HG03060 (cell line): ENCODE measurements at regions not wholly inside any gene's neighbourhood (a gene's known extent, or its start where the extent isn't known, plus 50 kb on each side); places are given as distances from the start of the nearest gene placed in this dataset.

Source experiments
- ATAC-seq: cut with Tn5 transposase; IDR thresholded peaks from one replicate; pipeline ENCODE4 v1.9.1; 2021; ENCODE audit warnings: low read depth, moderate number of reproducible peaks; ENCODE audit not compliant: unreplicated experiment

- no peak for ATAC-seq
Measured at GRCh38 chr18:77501266-77501665, 251.6 kb downstream of the GALR1 start.

GRCh38 chr18:77505499-77505898, 255.9 kb downstream of the GALR1 start:
- ATAC-seq: no peak

GRCh38 chr18:77512152-77512551, 262.5 kb downstream of the GALR1 start:
- ATAC-seq: no peak

DNA sequence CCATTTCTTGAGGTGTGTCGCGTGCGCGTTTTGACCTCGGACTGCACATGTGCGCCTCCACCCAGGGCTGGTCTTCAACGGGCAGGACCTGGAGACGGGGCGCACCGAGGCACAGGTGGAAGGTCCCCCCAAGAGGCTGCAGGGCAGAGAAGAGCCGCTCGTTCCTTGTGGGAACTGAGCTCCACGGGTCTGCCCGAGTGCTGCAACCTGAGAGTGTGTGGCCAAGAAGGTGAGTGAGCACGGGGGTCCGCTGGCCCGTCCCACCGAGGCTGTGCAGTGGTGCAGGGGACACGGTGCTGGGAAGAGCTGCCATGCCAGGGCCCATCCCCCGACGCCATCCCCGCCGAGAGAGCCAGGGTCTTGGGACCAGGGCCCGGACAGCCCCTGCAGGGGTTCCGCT, 268.3 kb downstream of the GALR1 start:
- ATAC-seq: no peak

DNA sequence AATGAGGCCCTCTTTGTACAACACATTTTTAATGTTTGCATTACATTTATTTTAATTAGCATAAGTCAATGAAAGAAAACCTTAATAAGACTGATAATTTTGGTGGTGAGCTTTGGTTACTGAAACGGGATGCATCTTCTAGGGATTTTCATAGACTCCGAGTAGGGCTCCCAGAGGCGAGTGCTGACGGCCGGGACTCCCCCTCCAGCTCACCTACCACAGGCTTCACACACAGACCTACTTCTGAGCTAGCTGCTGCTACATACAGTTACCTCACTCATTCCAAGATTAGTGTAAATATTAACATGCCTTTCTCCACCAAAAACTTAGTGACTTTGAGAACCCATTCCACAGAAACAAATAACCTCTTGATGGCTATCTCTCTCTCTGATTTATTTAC, 271.1 kb downstream of the GALR1 start:
- ATAC-seq: no peak

GRCh38 chr18:77522051-77522675, 272.5 kb downstream of the GALR1 start:
- no peak for ATAC-seq

DNA sequence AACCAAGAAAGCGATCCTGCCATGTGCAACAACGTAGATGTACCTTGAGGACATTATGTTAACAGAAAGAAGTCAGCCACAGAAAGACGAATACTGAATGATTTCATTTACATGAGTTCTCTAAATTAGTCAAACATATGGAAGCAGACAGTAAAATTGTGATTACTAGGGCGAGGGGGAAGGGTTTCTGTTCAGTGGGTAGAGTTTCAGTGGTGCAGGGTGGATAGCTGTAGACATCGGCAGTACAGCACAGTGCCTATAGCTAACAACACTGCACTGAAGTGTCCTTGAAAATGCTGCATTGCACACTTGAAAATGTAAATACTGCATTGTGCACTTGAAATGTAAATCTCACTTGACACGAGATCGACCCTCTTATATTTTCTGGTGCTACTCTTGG, 275.3 kb downstream of the GALR1 start:
- ATAC-seq: no peak

- ATAC-seq: no peak
Measured at GRCh38 chr18:77526962-77527361, 277.3 kb downstream of the GALR1 start.

DNA sequence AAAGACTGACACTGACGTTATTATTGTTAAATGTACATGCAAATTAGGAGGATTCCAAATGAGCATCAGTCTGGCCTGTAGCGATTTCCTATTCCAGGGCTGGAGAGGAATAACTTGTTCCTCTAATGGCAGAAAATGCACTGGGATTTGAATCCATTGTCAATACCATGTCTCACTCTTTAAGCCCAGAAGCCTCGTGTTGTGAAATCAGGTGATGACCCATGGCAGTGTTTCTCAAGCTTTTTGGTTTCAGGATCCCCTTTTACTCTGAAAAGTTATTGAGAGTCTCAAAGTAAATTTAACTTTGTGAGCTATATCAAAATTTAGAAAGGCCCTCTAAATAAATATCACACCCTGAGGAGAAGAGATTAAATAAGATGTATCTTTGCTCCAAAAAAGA, 279.2 kb downstream of the GALR1 start:
- no peak for ATAC-seq

- ATAC-seq: no peak
Measured at GRCh38 chr18:77529492-77530176, 280.0 kb downstream of the GALR1 start.

DNA sequence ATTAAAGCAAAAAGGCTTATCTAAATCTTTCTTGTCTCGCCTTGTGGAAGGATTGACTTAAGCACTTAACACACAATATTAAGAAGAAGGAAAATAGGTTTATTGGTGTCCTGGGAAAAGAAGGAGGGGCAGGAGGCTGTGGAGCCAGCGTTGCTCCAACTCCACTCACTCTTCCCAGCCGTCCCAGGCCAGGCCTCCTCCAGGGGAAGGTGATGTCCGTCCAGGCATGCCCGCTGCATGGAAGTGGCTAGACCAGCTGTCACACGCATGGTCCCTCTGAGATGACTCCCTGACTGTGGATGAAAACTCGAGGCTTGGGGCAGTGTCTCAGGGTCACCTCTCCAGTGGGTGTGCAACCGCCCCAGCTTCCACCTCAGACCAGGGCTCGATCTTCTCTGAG, 281.1 kb downstream of the GALR1 start:
- ATAC-seq: no peak

DNA sequence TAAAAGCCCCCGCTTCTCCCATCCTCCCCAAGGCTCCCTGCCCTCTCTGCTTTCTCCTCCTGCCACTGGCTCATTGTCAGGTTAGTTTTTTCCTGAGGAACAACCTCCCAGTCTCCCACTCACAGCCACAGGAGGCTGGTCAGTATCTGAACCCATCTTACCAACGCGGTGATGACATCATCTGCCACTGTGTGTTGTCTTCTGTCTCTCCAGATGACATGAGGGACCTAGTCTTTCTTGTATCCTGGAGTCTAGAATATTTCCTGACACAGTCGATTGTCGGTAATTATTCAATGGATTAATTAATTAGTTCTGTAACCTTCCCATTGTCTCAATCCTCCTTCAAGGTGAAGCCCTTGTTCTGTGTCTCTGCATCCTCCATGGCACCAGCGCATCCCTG, 290.2 kb downstream of the GALR1 start:
- no peak for ATAC-seq

DNA sequence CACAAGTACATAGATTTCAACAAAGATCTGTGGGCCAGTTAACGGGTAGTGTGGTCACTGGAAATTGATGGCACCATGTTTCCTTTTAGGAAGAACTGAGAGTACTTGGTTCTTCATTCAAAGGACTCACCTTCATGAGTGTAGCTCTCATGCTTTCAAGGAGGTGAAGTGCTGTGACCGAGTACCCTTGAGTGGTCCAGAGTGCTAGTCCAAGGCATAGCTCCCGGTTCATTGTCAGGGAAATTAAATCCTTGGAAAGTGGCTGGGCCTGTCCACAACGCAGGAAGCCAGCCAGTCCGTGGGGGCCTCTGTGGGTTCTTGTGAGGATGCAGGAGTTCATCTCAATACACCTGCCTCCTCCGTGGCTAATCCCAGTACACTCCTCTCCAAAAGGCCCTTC, 295.1 kb downstream of the GALR1 start:
- no peak for ATAC-seq

GRCh38 chr18:77547757-77548156, 298.1 kb downstream of the GALR1 start:
- ATAC-seq: no peak

DNA sequence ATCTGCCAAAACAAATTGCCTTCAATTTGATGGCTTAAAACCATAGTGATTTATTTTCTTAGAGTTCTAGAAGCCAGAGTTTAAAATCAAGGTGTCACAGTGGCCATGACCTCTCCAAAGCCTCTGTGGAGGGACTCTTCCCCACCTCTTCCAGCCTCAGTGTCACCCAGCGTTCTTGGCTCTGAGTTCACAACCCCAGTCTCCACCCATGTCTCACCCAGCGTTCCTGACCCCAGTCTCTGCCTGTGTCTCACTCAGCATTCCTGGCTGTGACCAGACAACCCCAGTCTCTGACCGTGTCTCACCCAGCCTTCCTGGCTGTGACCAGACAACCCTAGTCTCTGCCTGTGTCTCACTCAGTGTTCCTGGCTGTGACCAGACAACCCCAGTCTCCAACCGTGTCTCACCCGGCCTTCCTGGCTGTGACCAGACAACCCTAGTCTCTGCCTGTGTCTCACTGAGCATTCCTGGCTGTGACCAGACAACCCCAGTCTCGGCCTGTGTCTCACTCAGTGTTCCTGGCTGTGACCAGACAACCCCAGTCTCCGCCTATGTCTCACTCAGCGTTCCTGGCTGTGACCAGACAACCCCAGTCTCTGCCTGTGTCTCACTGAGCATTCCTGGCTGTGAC, 299.3 kb downstream of the GALR1 start:
- ATAC-seq: no peak

- no peak for ATAC-seq
Measured at GRCh38 chr18:77550625-77551024, 301.0 kb downstream of the GALR1 start.

- no peak for ATAC-seq
Measured at GRCh38 chr18:77551055-77551454, 301.4 kb downstream of the GALR1 start.

- ATAC-seq: no peak
Measured at GRCh38 chr18:77552945-77553344, 303.3 kb downstream of the GALR1 start.

DNA sequence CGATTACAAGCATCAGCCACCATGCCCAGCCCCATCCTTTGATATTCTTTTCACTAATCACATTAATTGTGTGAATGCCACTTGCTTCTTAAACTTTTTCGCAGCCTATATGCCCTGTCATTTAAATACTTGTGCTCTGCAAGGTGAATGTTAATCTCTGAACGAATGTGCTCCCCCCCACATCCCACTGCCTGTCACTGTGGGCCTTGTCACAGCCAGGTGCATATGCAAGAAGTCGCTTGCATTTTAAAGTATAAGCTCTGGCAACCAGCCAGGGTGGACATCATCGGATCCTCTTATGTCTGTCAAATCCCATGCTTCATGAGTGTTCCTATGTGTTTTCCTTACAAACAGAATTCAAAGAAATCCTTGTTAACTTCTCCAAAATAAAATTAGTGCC, 304.4 kb downstream of the GALR1 start:
- no peak for ATAC-seq

DNA sequence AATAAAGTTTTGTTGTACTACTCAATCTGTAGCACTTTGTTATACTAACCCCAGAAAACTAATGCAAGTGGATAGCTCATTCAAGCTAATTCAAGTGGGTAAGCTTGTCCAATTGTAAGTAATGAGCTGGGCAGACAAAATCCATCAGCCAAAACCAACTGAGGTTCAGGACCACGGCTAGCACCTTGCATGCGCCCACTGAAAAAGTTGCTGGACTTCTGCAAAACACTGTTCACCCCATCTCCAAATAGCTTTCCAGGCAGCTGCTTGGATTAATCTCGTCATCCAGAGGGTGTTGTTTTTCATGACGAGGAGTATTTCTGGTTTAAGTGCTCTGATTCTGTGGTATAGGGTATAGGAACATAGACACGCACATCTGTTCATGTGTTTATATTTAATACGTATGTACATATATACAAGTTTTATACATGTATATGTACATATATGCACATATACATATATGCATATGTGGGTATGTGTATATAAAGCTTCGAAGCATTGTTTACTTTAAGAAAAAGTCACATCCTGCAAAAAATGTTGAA, 307.5 kb downstream of the GALR1 start:
- ATAC-seq: no peak

DNA sequence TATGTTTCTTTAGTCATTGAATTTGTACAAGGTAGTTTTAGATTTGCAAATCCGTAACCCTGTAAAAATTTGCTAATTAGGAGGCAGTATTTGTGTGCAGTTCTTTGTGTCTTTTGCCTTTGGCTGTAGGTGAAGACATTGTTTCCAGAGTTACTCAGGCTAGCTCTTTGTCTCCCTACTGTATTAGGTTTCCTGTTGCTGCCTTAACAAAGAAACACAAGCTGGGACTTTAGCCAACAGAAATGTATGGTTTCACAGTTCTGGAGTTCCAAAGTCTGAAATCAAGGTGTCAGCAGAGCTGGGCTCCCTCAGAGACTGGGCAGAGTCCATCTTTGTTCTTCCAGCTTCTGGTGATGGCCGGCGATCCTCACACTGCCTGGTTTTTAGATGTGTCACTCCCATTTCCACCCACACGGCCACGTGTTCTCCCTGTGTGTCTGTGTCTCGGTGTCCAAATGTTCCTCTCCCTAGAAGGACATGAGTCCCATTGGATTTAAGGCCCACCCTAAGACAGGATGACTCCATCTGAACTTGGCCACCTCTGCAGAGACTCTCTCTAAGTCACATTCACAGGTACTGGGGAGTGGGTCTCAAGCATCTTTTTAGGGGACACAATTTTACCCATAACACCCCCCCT, 309.7 kb downstream of the GALR1 start:
- no peak for ATAC-seq
